Adrenal gland (tissue), 5 donors: ENCODE measurements at regions not wholly inside any gene's neighbourhood (a gene's known extent, or its start where the extent isn't known, plus 50 kb on each side); places are given as distances from the start of the nearest gene placed in this dataset.

Source experiments
- CTCF ChIP-seq, 6 experiments: fragments of 450-650 bp in 4 of 6; fragments of 200-600 bp in 2 of 6; sonication (generic) in 1 of 6; IDR thresholded peaks; 1 replicate in 5 of 6; 2 replicates in 1 of 6; pipeline versions ENCODE4 v1.5.1 to v1.8.0; 2016 to 2021; ENCODE audit warnings: antibody characterized with exemption in 6 of 6, mild to moderate bottlenecking in 2 of 6, moderate library complexity in 1 of 6
- POLR2A ChIP-seq, 2 donors: fragments of 450-650 bp; IDR thresholded peaks; one replicate each; pipeline ENCODE4 v1.6.1; 2017; ENCODE audit warnings: antibody characterized with exemption in 2 of 2, mild to moderate bottlenecking in 2 of 2, moderate library complexity in 1 of 2
- donor health status: DM: no; HTN: no; CAD: no.

- TF ChIP-seq CTCF (IDR thresholded peaks at IDR 0.05), result no peak
- no peak for TF ChIP-seq POLR2A (IDR thresholded peaks at IDR 0.05)
Observed at GRCh38 chr2:37833423-37833822, 91.7 kb upstream of the RMDN2 start.
